H9 (cell line): ENCODE measurements at regions not wholly inside any gene's neighbourhood (a gene's known extent, or its start where the extent isn't known, plus 50 kb on each side); places are given as distances from the start of the nearest gene placed in this dataset.
"Not testable (repeated sequence)": the region's sequence is repeated elsewhere in the genome, so short reads cannot be mapped to it uniquely, and the experiment has no call there.

Experiments
- DNase-seq: peaks from one replicate; pipeline ENCODE4 v3.0.0-alpha.2; 2017
- H2AFZ ChIP-seq: one replicate; pipeline ENCODE4 v1.6.1; 2013; ENCODE audit warnings: mild to moderate bottlenecking, low read length, control low read depth, moderate library complexity
- H2AK5ac ChIP-seq: 2 replicates; pipeline ENCODE4 v1.6.1; 2013; ENCODE audit warnings: low read length, control low read depth, mixed read lengths; ENCODE audit not compliant: insufficient read length
- H2BK120ac ChIP-seq: one replicate; pipeline ENCODE4 v1.6.1; 2013; ENCODE audit warnings: low read depth, mild to moderate bottlenecking, low read length, control low read depth, inconsistent platforms; ENCODE audit not compliant: poor library complexity, severe bottlenecking
- H2BK12ac ChIP-seq: 2 replicates; pipeline ENCODE4 v1.6.1; 2013; ENCODE audit warnings: low read length, control low read depth, mixed read lengths, low read depth; ENCODE audit not compliant: insufficient read length
- H2BK15ac ChIP-seq: 2 replicates; pipeline ENCODE4 v1.6.1; 2013; ENCODE audit warnings: low read depth, low read length, control low read depth
- H2BK20ac ChIP-seq: one replicate; pipeline ENCODE4 v1.6.1; 2013; ENCODE audit warnings: low read depth, mild to moderate bottlenecking, low read length, control low read depth, inconsistent platforms; ENCODE audit not compliant: poor library complexity, severe bottlenecking
- H2BK5ac ChIP-seq: 2 replicates; pipeline ENCODE4 v1.6.1; 2013; ENCODE audit warnings: low read length, control low read depth, mixed read lengths; ENCODE audit not compliant: insufficient read length
- H3K14ac ChIP-seq: 2 replicates; pipeline ENCODE4 v1.6.1; 2013; ENCODE audit warnings: low read length, control low read depth; ENCODE audit not compliant: insufficient read depth
- H3K18ac ChIP-seq: 2 replicates; pipeline ENCODE4 v1.6.1; 2013; ENCODE audit warnings: low read depth, mild to moderate bottlenecking, mixed read lengths, low read length, control low read depth; ENCODE audit not compliant: insufficient read length
- H3K23ac ChIP-seq: 2 replicates; pipeline ENCODE4 v1.6.1; 2013; ENCODE audit warnings: low read length, control low read depth, mixed read lengths, low read depth; ENCODE audit not compliant: insufficient read length
- H3K23me2 ChIP-seq: 2 replicates; pipeline ENCODE4 v1.6.1; 2013; ENCODE audit warnings: low read depth, mild to moderate bottlenecking, mixed read lengths, low read length, control low read depth; ENCODE audit not compliant: insufficient read length, poor library complexity, severe bottlenecking
- H3K27ac ChIP-seq: 2 replicates; pipeline ENCODE4 v1.5.1; 2013; ENCODE audit warnings: low read length, control low read depth, mixed read lengths, low read depth; ENCODE audit not compliant: insufficient read length
- H3K27me3 ChIP-seq: 2 replicates; pipeline ENCODE4 v1.6.1; 2013; ENCODE audit warnings: low read length, control low read depth, inconsistent platforms; ENCODE audit not compliant: insufficient read depth
- H3K4ac ChIP-seq: 2 replicates; pipeline ENCODE4 v1.6.1; 2013; ENCODE audit warnings: low read depth, mild to moderate bottlenecking, control low read depth, inconsistent platforms, low read length, moderate library complexity
- H3K4me1 ChIP-seq: 2 replicates; pipeline ENCODE4 v1.6.1; 2013; ENCODE audit warnings: low read length, control low read depth, inconsistent platforms; ENCODE audit not compliant: insufficient read depth
- H3K4me2 ChIP-seq: 2 replicates; pipeline ENCODE4 v1.6.1; 2013; ENCODE audit warnings: low read length, control low read depth, mixed read lengths; ENCODE audit not compliant: insufficient read length, insufficient read depth
- H3K56ac ChIP-seq: 2 replicates; pipeline ENCODE4 v1.6.1; 2013; ENCODE audit warnings: low read depth, mild to moderate bottlenecking, mixed read lengths, low read length, control low read depth; ENCODE audit not compliant: insufficient read length
- H3K79me1 ChIP-seq: 2 replicates; pipeline ENCODE4 v1.6.1; 2013; ENCODE audit warnings: low read depth, mild to moderate bottlenecking, moderate library complexity, low read length, control low read depth, inconsistent platforms; ENCODE audit not compliant: insufficient read depth, poor library complexity, severe bottlenecking
- H3K79me2 ChIP-seq: 2 replicates; pipeline ENCODE4 v1.6.1; 2013; ENCODE audit warnings: low read length, control low read depth, inconsistent platforms; ENCODE audit not compliant: insufficient read depth
- H3K9ac ChIP-seq: 2 replicates; pipeline ENCODE4 v1.6.1; 2013; ENCODE audit warnings: low read length, control low read depth, mixed read lengths; ENCODE audit not compliant: insufficient read length; ENCODE audit errors: extremely low read depth
- H3K9me3 ChIP-seq: one replicate; pipeline ENCODE4 v1.6.1; 2013; ENCODE audit warnings: low read depth, low read length, inconsistent platforms; ENCODE audit not compliant: control insufficient read depth
- H3T11ph ChIP-seq: one replicate; pipeline ENCODE4 v1.6.1; 2013; ENCODE audit warnings: mild to moderate bottlenecking, low read length, control low read depth, inconsistent platforms
- H4K20me1 ChIP-seq: one replicate; pipeline ENCODE4 v1.6.1; 2013; ENCODE audit not compliant: control insufficient read depth, insufficient read length, insufficient read depth
- H4K5ac ChIP-seq: 2 replicates; pipeline ENCODE4 v1.6.1; 2013; ENCODE audit warnings: low read depth, mild to moderate bottlenecking, mixed read lengths, low read length, control low read depth; ENCODE audit not compliant: insufficient read length
- H4K8ac ChIP-seq: replicated peaks from 2 replicates; pipeline ENCODE4 v1.6.1; 2013; ENCODE audit warnings: low read length, control low read depth, mixed read lengths, low read depth; ENCODE audit not compliant: insufficient read length
- H4K91ac ChIP-seq: 2 replicates; pipeline ENCODE4 v1.6.1; 2013; ENCODE audit warnings: low read depth, mild to moderate bottlenecking, moderate library complexity, mixed read lengths, low read length, control low read depth; ENCODE audit not compliant: insufficient read length
- H3K27ac Mint-ChIP-seq, 3 experiments: 2 replicates in 2 of 3; 3 replicates in 1 of 3; pipeline ENCODE4 v1.8.0; 2020 to 2021; ENCODE audit warnings: mixed read lengths in 3 of 3, mild to moderate bottlenecking in 1 of 3, moderate library complexity in 1 of 3
- H3K27me3 Mint-ChIP-seq: 2 replicates; pipeline ENCODE4 v1.8.0; 2021; ENCODE audit warnings: low read depth, mild to moderate bottlenecking, moderate library complexity, mixed read lengths
- H3K36me3 Mint-ChIP-seq, 3 experiments: 2 replicates in 2 of 3; 3 replicates in 1 of 3; pipeline ENCODE4 v1.8.0; 2020 to 2021; ENCODE audit warnings: low read depth in 3 of 3, mixed read lengths in 3 of 3; ENCODE audit not compliant: insufficient read depth in 1 of 3
- H3K4me1 Mint-ChIP-seq, 2 experiments: 2 replicates each; pipeline ENCODE4 v1.8.0; 2020; ENCODE audit warnings: mixed read lengths in 2 of 2
- H3K4me3 Mint-ChIP-seq, 2 experiments: 2 replicates in 1 of 2; 3 replicates in 1 of 2; pipeline ENCODE4 v1.8.0; 2020 to 2021; ENCODE audit warnings: mild to moderate bottlenecking in 2 of 2, mixed read lengths in 2 of 2, moderate library complexity in 1 of 2
- H3K9me3 Mint-ChIP-seq, 2 experiments: 2 replicates in 1 of 2; 3 replicates in 1 of 2; pipeline ENCODE4 v1.8.0; 2020; ENCODE audit warnings: mild to moderate bottlenecking in 2 of 2, mixed read lengths in 2 of 2, moderate library complexity in 1 of 2
- WGBS: extraction: QIAGEN DNeasy Blood & Tissue Kit; methylation state at CpG from one replicate; pipeline ENCODE4 v1.1.7; 2013; ENCODE audit warnings: missing lambda C conversion rate, low lambda C conversion rate, mixed read lengths; ENCODE audit not compliant: insufficient read length; ENCODE audit errors: extremely low coverage; 5-methylcytosine and 5-hydroxymethylcytosine counted together
- TF ChIP-seq, protein P1 (sequence below): fragments of 200-600 bp; sonication (generic); conservative IDR thresholded peaks from 3 replicates; pipeline ENCODE4 v1.8.0; 2021; ENCODE audit warnings: antibody characterized with exemption, mild to moderate bottlenecking

DNA sequence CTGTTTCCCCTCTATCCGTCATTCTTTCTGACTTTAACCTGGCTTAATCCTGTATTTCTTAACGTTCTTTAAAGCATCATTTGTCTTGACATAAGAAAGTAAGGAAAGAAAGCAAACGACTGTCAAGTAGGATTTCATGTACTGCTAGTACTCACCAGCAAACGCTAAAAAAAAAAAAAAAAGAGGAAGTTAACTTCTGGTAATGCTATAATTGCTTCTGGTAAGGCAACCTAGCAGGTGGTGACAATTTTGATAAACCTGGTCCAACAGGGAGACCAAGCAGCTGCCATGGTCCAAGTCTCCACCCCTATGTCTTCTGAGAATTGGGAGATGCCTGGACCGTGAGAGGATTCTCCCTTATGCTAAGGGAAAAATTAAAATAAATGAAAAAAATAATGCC, 306.6 kb downstream of the DAD1 start:
- Histone ChIP-seq H2AK5ac (no peak overlapping the region), H2BK120ac (no peak overlapping the region), H4K20me1 (no peaks in the 10 kb centered on the region), H3K23me2 (no peaks in the 10 kb centered on the region), H3T11ph (no peak overlapping the region), H2BK15ac (no peak overlapping the region), H3K27ac (no peak overlapping the region), H3K14ac (no peak overlapping the region), H3K23ac (no peak overlapping the region), H3K9me3 (no peaks in the 10 kb centered on the region), H4K8ac (no peak overlapping the region), H2BK12ac (no peak overlapping the region), H2BK5ac (no peak overlapping the region), H3K9ac (no peak overlapping the region), H3K18ac (no peak overlapping the region), H3K4me1 (no peaks in the 10 kb centered on the region), H3K79me2 (no peaks in the 10 kb centered on the region), H3K27me3 (no peaks in the 10 kb centered on the region), H3K56ac (no peak overlapping the region), H2AFZ (no peak overlapping the region), H3K4ac (no peak overlapping the region), H4K5ac (no peak overlapping the region), H2BK20ac (no peak overlapping the region), H3K4me2 (no peak overlapping the region), H4K91ac (no peak overlapping the region), H3K79me1 (no peaks in the 10 kb centered on the region)
- WGBS: no CpG with 5 or more reads among the region's 5 CpGs
- Mint-ChIP-seq H3K27ac (no peak overlapping the region), H3K27me3 (no peaks in the 10 kb centered on the region), H3K9me3 (no peaks in the 10 kb centered on the region), H3K4me1 (no peaks in the 10 kb centered on the region; a peak in 1 of 4 replicates), H3K4me3 (no peak overlapping the region), H3K36me3 (no peaks in the 10 kb centered on the region)
- DNase-seq: no peak
- TF ChIP-seq, protein P1, sequence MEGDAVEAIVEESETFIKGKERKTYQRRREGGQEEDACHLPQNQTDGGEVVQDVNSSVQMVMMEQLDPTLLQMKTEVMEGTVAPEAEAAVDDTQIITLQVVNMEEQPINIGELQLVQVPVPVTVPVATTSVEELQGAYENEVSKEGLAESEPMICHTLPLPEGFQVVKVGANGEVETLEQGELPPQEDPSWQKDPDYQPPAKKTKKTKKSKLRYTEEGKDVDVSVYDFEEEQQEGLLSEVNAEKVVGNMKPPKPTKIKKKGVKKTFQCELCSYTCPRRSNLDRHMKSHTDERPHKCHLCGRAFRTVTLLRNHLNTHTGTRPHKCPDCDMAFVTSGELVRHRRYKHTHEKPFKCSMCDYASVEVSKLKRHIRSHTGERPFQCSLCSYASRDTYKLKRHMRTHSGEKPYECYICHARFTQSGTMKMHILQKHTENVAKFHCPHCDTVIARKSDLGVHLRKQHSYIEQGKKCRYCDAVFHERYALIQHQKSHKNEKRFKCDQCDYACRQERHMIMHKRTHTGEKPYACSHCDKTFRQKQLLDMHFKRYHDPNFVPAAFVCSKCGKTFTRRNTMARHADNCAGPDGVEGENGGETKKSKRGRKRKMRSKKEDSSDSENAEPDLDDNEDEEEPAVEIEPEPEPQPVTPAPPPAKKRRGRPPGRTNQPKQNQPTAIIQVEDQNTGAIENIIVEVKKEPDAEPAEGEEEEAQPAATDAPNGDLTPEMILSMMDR: no peak

DNA sequence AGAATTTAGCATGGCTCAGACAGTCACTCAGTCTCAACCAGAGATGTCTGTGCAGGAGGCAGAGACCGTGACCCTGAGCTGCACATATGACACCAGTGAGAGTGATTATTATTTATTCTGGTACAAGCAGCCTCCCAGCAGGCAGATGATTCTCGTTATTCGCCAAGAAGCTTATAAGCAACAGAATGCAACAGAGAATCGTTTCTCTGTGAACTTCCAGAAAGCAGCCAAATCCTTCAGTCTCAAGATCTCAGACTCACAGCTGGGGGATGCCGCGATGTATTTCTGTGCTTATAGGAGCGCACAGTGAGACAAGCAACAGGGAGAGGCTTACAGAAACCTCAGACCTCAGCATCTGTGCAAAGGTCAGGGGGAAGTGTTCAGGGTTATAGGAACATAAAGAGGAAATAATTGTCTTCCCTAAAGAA, 307.6 kb downstream of the DAD1 start:
- H3K27ac Mint-ChIP-seq: not testable (repeated sequence)

More for the DNA sequence above, 307.6 kb downstream of the DAD1 start:
- not testable (repeated sequence) for H2BK20ac ChIP-seq, H3K9me3 ChIP-seq, H3K36me3 Mint-ChIP-seq, H3K56ac ChIP-seq, H4K20me1 ChIP-seq, H2BK5ac ChIP-seq, H2AFZ ChIP-seq, H3K4me3 Mint-ChIP-seq, H3K4me2 ChIP-seq, H3K23ac ChIP-seq, H3K4ac ChIP-seq, H3T11ph ChIP-seq, H3K27me3 ChIP-seq, H3K14ac ChIP-seq, H3K9me3 Mint-ChIP-seq, H3K4me1 Mint-ChIP-seq, DNase-seq, H3K18ac ChIP-seq, H3K79me1 ChIP-seq, H4K8ac ChIP-seq, H3K27ac ChIP-seq, H3K4me1 ChIP-seq, H2BK12ac ChIP-seq, H2BK120ac ChIP-seq, H3K23me2 ChIP-seq, H4K5ac ChIP-seq, H2AK5ac ChIP-seq, H3K9ac ChIP-seq, H4K91ac ChIP-seq, H3K79me2 ChIP-seq, H2BK15ac ChIP-seq, H3K27me3 Mint-ChIP-seq
- WGBS: no CpG with 5 or more reads among the region's 7 CpGs
